ENCODE measurements at regions not wholly inside any gene's neighbourhood (a gene's known extent, or its start where the extent isn't known, plus 50 kb on each side); places are given as distances from the start of the nearest gene placed in this dataset.
"Not testable (repeated sequence)": the region's sequence is repeated elsewhere in the genome, so short reads cannot be mapped to it uniquely, and the experiment has no call there.

DNA sequence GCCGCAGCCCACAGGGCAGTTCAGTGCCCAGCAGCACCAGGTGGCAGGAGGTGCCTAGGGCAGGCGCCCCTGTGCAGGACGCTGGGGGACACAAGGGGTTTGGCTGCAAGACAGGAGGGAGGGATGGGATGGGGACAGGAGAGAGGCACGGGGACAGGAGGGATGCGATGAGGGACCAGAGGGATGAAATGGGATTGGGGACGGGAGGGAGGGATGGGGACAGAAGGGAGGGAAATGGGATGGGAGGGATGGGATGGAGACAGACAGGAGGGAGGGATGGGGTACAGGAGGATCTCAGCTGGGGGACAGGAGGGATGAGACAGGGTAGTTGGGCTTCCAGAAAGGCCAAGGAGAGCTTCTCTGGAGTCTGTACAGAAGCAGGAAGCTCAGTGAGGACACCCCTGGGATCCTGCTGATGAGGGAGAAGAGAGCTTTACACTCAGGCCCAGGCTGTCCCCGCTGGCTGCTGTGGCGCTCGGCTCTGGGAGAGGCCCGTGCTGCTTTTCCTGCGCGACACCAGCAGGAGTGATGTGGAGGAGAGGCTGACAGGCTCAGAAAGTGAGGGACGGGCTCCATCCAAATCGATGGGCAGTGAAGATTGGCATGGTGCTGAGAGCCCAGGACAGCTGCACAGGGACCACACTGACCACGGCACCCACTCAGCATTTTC lies 400.8 kb downstream of the SMOC2 start:
- DNase-seq = no peak

DNA sequence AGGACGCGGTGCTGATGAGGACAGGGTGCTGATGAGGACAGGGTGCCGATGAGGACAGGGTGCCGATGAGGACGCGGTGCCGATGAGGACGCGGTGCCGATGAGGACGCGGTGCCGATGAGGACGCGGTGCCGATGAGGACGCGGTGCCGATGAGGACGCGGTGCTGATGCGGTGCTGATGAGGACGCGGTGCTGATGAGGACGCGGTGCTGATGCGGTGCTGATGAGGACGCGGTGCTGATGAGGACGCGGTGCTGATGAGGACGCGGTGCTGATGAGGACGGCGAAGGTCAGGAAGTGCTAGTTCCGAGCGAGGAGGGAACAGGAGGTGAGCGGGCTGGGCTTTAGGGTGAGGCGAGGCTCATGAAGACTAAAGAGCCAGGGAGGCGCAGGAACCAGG lies 399.9 kb downstream of the SMOC2 start:
- DNase-seq = not testable (repeated sequence)

DNA sequence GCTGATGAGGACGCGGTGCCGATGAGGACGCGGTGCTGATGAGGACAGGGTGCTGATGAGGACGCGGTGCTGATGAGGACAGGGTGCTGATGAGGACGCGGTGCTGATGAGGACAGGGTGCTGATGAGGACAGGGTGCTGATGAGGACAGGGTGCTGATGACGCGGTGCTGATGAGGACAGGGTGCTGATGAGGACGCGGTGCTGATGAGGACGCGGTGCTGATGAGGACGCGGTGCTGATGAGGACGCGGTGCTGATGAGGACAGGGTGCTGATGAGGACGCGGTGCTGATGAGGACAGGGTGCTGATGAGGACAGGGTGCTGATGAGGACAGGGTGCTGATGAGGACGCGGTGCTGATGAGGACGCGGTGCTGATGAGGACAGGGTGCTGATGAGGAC lies 399.3 kb downstream of the SMOC2 start:
- DNase-seq = not testable (repeated sequence)

DNA sequence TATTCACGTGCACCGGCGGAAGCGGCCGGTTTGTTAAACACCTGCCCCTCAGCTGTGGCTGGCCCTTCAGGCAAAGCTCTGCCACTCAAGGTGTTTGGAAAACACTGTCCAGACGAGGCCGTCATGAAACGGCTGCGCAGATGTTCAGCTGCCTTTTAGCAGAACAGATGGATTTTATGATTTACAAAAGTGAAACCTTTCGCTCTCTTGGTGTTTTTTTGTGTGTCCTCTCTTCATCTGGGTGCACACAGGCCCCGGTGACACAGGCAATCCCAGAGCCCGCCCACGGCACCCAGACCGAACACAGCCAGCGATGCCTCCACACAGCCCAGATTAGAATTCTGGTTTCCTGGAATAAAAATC lies 397.0 kb downstream of the SMOC2 start:
- no peak for DNase-seq

DNA sequence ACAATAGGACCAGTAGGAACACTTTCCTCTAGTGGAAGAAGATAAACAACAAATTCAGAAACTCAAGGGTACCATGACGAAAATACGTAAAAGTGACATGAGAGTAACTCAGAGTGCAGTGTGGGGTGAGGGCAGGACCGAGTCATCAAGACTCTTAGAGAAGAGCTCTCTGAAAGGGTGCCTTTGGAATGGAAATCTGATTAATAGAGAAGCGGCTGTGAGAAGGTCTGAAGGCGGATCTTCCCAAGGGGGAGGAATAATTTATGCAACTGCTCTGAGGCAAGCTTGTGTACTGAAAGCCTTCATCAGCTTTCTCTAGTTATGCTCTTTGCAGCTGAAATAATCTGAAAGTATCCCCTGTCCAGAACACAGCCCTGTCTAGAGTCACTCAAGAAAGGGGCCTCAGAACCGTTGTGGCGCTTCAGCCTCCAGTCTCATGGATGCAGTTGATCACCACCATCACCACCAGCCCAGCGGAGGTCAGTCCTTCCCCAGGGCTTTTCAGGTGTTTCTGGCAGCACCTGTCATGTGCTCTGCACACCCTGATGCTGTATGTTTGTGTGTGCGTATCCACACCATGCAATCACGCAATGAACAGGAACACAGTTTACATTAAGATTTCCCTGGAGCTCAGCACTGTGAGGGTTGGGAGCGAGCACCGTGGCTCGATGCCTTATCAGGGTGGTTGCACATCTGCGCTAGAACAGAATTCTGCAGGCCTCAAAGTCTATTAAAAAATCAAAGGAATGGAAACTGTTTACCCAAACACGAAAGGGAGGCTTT lies 396.5 kb downstream of the SMOC2 start:
- no peak for DNase-seq

DNA sequence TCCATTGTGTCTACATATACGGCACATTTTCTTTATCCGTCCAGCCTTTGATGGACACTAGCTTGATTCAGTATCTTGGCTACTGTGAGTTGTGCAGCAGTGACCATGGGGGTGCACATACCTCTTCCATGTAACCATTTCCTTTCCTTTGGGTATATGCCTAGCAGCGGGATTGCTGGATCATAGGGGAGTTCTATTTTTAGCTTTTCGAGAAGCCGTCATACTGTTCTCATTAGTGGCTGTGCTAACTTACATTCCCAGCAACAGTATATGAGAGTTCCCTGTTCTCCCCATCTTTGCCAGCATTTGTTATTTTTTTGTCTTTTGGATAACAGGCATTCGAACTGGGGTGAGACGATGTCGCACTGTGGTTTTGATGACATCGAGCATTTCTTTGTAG lies 395.0 kb downstream of the SMOC2 start:
- DNase-seq = no peak

DNA sequence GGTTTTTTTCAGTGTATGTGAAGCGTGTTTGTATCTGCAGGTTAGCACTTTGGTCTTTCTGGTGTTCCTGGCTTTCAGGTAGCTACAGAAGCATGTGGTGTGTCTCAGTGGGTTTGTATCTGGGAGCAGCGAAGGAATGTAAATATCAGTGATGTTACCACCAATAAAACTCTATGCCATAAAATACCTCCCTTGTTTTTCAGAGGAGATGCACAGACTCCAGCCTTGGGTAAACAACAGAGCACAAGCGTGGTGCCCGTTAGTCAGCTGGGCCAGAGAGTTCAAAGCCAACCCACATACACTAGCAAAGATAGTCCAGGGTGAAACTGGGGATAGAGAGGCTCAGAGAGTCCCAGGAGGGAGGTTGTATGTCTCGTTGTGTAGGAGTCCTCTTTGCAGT lies 393.8 kb downstream of the SMOC2 start:
- DNase-seq = no peak

DNA sequence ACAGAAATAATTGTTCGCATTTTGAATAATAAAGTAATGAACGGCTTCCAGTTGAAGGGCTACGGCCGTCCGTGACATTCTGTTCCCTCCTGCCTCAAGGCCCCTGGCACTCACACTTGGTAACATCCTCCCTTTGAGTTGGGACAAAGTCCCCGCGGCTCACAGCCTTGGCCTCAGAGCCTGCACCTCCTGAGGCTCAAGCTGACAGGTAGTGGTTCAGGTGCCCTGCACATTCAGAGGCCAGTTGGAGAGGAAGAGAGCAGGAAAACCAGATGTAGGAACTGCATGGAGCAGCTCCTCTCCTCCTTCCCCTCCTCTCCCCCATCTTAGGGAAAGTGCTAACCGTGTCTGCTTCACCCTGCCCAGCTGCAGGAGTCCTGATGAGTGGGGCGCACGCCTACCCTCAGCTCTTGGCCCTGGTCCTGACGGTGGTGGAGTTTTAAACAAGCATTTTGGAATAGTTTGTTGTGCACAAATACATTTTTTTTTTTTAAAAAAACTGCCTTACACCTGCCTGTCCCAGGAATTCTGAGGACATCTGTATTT lies 393.1 kb downstream of the SMOC2 start:
- DNase-seq = no peak

DNA sequence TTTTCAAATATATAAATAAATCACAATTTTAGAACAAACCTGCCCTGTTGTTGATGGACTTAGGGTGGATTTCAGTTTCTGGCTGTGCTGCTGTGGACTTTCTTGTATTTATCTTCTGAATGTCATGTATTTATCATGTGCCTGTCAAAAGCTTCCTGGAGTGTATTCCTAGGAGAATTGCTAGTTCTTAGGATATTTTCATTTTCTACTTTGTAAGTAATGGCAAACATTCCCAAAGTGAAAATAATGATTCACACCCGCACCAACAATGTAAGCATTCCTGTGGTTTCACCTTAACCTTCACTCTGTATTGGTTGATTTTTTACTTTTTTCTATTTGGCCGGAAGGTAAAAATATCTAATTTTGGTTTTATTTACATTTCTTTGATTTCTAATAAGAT lies 387.8 kb downstream of the SMOC2 start:
- DNase-seq = no peak

DNA sequence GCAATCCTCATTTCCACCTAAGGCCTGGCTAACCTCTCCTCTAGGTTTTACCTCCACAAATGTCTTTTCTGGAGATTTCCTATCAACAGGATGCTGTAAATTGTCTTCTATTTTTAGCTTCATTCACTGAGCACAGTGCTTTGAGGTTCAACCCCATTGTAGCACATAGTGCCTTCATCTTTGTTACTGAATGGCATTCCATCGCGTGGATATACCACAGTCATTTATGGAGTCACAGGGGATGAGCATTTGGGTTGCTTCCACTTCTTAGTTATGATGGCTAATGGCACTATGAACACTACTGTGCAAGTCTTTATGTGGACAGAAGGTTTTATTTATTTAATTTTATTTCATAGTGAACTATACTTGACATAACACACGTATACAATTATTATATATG lies 387.1 kb downstream of the SMOC2 start:
- DNase-seq = no peak

DNA sequence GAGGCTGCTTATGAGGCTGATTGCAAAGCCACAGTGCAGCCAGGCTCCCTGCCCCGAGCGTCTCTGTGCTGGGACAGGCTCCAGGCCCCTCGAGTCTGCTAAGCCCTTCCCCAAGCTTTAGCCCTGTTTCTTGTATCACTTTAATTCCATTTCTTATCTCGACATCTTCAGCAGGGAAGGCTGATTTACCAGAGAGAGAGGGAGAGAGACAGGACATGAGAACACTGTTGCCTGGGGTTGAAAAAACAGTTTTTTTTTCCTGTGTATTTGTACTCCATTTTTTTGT lies 386.5 kb downstream of the SMOC2 start:
- DNase-seq = no peak

DNA sequence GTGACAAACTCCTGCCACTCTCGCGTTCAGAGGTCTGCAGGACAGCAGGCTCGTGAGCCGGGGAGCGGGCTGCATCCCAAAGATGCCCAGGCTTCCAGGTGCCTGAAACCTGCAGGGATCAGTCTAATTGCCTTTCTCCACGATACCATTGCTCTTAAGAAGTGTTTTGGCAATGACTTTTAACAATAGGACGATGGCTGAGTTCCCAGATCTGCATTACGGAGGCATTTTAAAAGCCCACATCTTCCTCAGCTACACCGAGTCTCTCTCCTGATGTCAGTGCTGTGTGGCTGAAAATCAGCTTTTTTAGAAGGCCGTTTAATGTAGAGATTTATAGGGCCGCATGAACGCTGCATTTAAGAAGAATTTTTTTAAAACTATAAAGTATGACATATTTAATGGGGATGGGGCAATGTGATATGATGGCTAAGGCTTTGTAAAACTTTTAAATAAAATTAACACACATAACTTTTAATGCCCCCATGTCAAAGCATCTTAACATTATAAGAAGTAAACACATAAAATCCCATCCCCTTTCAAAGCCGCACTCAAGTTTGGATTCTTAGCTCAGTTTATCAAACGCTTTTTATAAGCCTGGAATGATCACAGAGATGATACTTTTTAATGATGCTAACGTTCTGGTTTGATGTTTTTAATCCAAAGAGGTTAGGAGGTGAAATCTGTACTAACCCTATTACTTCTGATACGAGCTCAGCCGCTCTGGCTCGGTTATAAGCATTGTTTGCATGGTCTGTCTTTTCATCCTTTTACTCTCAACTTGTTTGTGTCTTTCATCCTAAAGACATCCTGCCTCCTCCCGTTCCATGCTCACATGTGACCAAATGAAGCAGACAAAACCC lies 386.0 kb downstream of the SMOC2 start:
- DNase-seq = no peak

DNA sequence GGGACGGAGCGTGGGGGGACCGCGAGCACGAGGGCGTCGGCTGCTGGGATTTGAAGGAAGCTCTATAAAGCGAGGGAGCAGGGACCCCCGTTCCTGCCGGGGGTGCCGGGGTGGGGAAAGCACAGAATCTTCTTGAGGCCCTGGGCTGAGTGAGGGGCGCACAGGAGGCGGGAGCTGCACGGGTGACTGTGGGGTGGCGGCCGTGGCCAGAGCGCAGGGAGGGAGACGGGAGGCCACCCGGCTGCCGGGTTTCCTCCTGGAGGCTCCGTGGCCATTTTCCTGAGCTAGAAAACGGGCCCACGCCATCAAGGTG lies 385.1 kb downstream of the SMOC2 start:
- no peak for DNase-seq

DNA sequence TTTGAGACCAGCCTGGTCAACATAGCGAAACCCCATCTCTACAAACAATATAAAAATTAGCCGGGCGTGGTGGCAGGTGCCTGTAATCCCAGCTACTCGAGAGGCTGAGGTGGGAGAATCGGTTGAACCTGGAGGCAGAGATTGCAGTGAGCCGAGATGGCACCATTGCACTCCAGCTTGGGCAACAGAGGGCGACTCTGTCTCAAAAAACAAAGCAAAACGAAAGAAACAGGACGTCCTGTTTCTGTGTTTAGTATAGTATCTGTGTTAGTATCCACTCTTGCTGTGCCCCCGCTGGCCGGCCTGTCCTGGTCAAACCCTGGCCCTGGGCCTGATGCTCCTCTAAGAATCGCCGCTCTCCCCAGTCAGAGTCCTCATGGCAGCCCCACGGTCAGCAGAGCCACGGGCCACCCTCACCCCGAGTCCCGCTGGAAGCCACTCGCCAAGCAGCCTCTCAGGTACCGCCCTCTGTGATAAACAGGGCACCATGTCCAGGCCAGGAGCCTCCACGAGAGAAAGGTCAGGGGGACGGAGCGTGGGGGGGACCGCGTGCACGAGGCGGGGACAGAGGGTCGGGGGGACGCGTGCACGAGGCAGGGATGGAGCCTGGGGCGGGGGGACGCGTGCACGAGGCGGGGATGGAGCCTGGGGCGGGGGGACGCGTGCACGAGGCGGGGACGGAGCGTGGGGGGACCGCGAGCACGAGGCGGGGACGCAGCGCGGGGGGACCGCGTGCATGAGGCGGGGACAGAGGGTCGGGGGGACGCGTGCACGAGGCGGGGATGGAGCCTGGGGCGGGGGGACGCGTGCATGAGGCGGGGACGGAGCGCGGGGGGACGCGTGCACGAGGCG lies 384.5 kb downstream of the SMOC2 start:
- no peak for DNase-seq

DNA sequence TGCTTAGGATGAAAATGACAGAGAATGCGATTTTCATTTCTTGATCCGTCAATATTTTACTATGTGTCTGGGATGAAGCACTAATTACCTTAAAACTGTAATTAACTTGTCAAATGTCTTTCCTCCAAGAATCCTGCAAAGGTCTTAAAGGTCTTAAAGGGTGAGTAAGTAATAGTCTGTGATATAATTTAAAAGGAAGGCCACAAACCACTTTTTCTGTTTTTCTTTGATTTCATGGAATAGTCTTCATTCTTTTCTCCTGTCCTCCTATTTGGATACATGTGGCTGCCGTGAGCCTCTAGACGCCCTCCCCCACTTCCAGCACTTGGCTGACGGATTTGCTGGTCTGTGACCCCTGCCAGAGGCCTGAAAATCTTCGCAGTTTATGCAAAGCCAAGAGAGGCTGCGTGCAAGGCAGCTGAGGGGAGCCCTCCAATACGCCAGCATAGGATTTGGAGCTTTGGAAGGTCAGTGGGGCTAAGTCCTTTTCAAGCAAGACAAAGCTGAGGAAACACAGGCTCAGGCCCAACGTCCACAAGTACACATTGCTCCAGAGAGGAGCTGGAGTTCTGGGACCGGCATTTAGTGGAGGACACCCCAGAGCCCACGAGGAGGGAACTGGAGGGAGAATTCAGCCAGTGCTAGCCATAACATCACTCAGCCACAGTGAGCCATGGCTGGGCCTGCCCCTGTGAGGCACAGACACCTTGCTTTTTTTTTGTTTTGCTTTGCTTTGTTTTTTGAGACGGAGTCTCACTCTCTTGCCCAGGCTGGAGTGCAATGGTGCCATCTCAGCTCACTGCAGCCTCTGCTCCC lies 382.6 kb downstream of the SMOC2 start:
- no peak for DNase-seq

DNA sequence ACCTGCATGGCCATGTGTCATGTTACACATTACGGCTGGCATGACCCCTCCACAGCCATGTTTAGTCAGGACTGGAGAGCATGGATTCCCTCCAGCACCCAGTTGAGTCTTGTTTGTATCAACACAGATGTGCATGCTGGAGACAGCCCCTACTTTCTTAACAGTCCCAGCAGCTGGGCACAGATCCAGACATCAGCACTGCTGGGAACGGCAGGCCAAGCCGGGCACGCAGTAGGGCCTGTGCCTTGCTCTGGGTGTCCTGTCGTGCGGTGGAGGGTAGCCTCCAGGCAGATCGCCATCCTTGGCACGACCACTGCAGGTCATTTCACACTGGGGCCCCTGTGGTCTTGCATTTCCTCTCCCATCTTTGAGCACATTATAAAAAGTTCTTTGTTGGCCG lies 381.4 kb downstream of the SMOC2 start:
- DNase-seq = no peak

DNA sequence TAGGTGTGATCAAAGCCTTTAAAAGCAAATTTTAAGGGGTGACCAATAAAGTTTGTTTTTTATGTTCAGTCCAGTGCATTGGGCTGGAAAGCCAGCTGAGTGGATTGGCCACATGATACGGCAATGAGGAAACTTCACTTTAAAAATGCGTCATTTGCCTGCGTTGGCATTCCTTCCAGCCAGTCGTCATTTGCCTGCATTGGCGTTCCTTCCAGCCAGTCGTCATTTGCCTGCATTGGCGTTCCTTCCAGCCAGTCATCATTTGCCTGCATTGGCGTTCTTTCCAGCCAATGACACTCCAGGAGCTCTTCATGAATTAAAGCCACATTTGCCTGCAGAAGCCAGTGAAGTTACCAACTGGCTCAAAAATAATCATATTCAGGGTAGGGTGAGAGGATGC lies 378.6 kb downstream of the SMOC2 start:
- DNase-seq = no peak

DNA sequence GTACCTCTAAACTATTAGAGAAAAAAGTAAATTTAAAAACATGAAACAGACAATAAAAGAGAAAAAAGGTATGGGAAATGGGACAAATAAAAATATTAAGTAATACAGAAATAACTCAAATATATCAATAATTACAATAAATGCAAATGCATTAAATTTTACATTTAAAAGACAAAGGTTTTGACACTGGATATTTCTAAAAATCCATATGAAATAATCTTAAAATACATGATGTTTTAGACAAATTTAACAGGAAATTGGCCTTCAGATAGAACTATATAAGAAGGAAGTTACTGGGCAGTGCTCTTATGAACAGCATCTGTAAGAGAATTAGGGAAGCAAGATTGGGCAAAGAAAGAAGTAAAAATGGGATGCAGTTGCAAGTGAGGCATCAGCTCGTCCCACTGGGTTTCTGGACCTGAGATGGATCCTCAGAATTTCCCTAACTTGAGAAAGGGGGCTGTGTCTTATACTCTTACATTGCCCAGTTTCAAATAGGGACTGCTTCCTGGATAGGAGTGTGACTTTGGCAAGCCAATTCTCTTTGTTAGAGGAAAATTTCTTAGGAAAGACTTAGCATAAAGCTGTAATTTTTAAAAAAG lies 376.7 kb downstream of the SMOC2 start:
- no peak for DNase-seq

DNA sequence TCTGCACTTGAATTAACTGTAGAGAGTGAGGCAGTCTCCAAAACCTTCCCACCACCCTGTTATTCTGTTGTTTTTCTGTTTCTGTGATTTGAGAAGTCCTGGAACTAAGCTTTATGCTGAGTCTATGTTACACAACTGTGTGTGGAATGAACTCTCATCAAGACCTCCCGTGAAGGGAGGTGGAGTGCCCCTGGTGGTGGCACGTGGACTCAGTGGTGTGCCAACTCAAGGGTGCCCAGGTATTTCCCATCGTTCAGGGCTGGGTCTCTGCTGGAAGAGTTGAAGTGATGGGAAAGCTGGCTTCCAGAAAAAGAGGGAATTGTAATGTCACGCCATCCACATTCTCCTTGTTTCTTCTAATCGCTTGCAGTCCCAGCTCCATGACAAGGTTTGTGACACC lies 374.2 kb downstream of the SMOC2 start:
- no peak for DNase-seq

DNA sequence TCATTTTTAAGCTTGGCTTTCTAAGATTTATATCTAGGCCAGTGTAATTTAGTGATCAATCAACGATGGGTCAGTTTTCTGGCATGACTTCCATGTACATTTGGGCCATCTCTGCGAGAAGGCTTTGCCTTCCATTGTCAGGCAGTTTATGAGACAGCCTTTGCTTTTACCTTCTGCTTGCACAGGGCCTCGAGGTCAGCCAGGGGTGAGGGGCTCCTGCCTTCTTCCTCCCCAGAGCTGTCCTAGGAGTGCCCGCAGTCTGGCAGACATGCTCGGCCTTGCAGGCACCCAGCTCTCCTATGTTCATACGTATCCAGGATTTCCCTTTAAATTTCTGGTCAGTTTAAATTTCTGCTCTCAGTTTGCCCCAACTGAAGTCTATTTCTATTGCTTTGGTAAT lies 367.2 kb downstream of the SMOC2 start:
- DNase-seq = no peak

DNA sequence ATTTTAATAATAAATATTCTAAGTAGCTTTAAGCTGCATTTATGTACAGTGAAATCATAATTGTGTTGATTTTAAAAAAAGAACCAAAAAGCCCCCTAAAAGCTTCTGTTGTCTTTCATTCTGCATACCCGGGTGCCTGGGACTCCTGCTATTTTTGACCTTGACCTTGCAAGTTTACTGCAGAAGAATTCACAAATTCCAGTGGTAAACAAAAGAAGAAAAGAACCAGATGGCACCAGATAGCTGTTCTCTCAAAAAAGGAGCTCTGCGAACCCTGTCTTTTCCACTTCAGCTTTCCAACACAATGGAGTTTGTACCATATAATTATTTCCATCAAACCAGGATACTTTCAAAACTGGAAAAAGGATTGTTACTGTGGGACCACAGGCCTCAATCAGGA lies 363.3 kb downstream of the SMOC2 start:
- DNase-seq = no peak

DNA sequence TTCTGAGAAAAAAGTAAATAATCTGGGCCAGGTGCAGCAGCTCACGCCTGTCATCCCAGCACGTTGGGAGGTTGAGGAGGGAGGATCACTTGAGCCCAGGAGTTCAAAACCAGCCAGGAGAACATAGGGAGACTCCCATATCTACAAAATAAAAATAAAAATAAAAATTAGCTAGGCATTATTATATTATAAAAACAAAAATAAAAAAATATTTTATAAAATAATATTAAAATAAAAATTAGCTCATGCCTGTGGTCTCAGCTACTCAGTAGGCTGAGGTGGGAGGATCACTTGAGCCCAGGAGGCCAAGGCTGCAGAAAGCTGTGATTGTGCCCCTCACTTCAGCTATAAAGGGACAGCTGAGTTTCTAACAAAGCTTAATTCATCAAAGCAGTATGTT lies 362.9 kb downstream of the SMOC2 start:
- DNase-seq = no peak

Data from CD4-positive, alpha-beta T cell treated with Interleukin-4 for 4 hours (primary cell).